HepG2 (cell line): ENCODE measurements at regions not wholly inside any gene's neighbourhood (a gene's known extent, or its start where the extent isn't known, plus 50 kb on each side); places are given as distances from the start of the nearest gene placed in this dataset.

Source experiments
- MTF1 ChIP-seq: sonication (generic); formaldehyde crosslinking; IDR thresholded peaks from 2 replicates; pipeline ENCODE4 v1.5.0; 2020; ENCODE audit warnings: missing genetic modification reagents
- RAD51 ChIP-seq: fragments of 450-650 bp; IDR thresholded peaks from 2 replicates; pipeline ENCODE4 v1.6.1; 2016; ENCODE audit warnings: borderline replicate concordance
- RFX5 ChIP-seq: IDR thresholded peaks from 2 replicates; pipeline ENCODE4 v1.6.1; 2011; ENCODE audit warnings: low read depth, low read length, improper control_type of control experiment
- ZNF205 ChIP-seq: IDR thresholded peaks from 2 replicates; pipeline ENCODE4 v1.6.1; 2018; ENCODE audit warnings: missing biosample characterization, missing genetic modification reagents
- TF ChIP-seq, protein P1 (sequence below): sonication (generic); formaldehyde crosslinking; IDR thresholded peaks from 2 replicates; pipeline ENCODE4 v1.5.0; 2020; ENCODE audit warnings: mild to moderate bottlenecking, missing genetic modification reagents, moderate library complexity
- TF ChIP-seq, protein P2 (sequence below): sonication (generic); formaldehyde crosslinking; IDR thresholded peaks from 2 replicates; pipeline ENCODE4 v1.8.0; 2022; ENCODE audit warnings: missing genetic modification reagents, mild to moderate bottlenecking, borderline replicate concordance

DNA sequence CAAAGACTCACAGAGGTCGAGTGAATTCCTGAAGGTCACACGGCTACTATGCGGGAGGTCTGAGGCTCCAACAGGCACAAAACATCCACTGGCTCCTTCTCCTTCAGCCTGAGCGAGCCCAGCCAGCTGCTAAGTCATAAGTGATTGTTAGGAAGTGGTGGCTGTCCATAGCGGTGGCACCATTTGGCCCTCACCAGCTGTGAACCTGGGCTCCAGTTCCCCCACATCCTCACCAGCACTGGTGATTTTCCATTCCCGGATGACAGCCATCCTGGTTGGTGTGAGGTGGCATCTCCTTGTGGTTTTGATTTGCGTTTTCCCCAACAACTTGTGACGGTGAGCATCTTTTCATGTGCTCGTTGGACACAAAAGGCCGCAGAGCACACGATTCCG, 302.8 kb downstream of the FOXL1 start:
- TF ChIP-seq ZNF205 (CRISPR knock-in tag) (no peak), RFX5 (no peak), RAD51 (no peak), MTF1 (CRISPR knock-in tag) (no peak)
- TF ChIP-seq, protein P1, sequence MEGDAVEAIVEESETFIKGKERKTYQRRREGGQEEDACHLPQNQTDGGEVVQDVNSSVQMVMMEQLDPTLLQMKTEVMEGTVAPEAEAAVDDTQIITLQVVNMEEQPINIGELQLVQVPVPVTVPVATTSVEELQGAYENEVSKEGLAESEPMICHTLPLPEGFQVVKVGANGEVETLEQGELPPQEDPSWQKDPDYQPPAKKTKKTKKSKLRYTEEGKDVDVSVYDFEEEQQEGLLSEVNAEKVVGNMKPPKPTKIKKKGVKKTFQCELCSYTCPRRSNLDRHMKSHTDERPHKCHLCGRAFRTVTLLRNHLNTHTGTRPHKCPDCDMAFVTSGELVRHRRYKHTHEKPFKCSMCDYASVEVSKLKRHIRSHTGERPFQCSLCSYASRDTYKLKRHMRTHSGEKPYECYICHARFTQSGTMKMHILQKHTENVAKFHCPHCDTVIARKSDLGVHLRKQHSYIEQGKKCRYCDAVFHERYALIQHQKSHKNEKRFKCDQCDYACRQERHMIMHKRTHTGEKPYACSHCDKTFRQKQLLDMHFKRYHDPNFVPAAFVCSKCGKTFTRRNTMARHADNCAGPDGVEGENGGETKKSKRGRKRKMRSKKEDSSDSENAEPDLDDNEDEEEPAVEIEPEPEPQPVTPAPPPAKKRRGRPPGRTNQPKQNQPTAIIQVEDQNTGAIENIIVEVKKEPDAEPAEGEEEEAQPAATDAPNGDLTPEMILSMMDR (CRISPR knock-in tag): no peak
- TF ChIP-seq, protein P2, sequence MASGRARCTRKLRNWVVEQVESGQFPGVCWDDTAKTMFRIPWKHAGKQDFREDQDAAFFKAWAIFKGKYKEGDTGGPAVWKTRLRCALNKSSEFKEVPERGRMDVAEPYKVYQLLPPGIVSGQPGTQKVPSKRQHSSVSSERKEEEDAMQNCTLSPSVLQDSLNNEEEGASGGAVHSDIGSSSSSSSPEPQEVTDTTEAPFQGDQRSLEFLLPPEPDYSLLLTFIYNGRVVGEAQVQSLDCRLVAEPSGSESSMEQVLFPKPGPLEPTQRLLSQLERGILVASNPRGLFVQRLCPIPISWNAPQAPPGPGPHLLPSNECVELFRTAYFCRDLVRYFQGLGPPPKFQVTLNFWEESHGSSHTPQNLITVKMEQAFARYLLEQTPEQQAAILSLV (CRISPR knock-in tag): no peak
